ENCODE measurements at regions not wholly inside any gene's neighbourhood (a gene's known extent, or its start where the extent isn't known, plus 50 kb on each side); places are given as distances from the start of the nearest gene placed in this dataset.
"Not testable (repeated sequence)": the region's sequence is repeated elsewhere in the genome, so short reads cannot be mapped to it uniquely, and the experiment has no call there.

- DNase-seq, result not testable (repeated sequence)
These were observed 304.6 kb upstream of the KCND2 start for GRCh38 chr7:119968411-119968810.

GRCh38 chr7:119969054-119969453, 303.9 kb upstream of the KCND2 start:
- DNase-seq, result no peak

- no peak for DNase-seq
These were observed 303.2 kb upstream of the KCND2 start for GRCh38 chr7:119969763-119970162.

GRCh38 chr7:119974972-119975371, 298.0 kb upstream of the KCND2 start:
- no peak for DNase-seq

GRCh38 chr7:119982884-119983283, 290.1 kb upstream of the KCND2 start:
- DNase-seq, result no peak

- no peak for DNase-seq
These were observed 289.5 kb upstream of the KCND2 start for GRCh38 chr7:119983468-119983867.

GRCh38 chr7:119984247-119984646, 288.7 kb upstream of the KCND2 start:
- no peak for DNase-seq

GRCh38 chr7:119988401-119988800, 284.6 kb upstream of the KCND2 start:
- no peak for DNase-seq

- DNase-seq, result no peak
These were observed 278.0 kb upstream of the KCND2 start for GRCh38 chr7:119994928-119995327.

- DNase-seq, result no peak
These were observed 276.3 kb upstream of the KCND2 start for GRCh38 chr7:119996634-119997033.

GRCh38 chr7:119999738-120000475, 273.1 kb upstream of the KCND2 start:
- no peak for DNase-seq

- DNase-seq, result no peak
These were observed 267.3 kb upstream of the KCND2 start for GRCh38 chr7:120005720-120006119.

GRCh38 chr7:120014301-120014700, 258.7 kb upstream of the KCND2 start:
- not testable (repeated sequence) for DNase-seq

GRCh38 chr7:120014925-120015465, 258.0 kb upstream of the KCND2 start:
- DNase-seq, result no peak

GRCh38 chr7:120021085-120021484, 251.9 kb upstream of the KCND2 start:
- no peak for DNase-seq

- no peak for DNase-seq
These were observed 249.3 kb upstream of the KCND2 start for GRCh38 chr7:120023494-120024167.

GRCh38 chr7:120028636-120029035, 244.3 kb upstream of the KCND2 start:
- DNase-seq, result no peak

- no peak for DNase-seq
These were observed 242.1 kb upstream of the KCND2 start for GRCh38 chr7:120030876-120031275.

- no peak for DNase-seq
These were observed 239.9 kb upstream of the KCND2 start for GRCh38 chr7:120033114-120033513.

- no peak for DNase-seq
These were observed 233.8 kb upstream of the KCND2 start for GRCh38 chr7:120039138-120039537.

GRCh38 chr7:120041798-120042197, 231.2 kb upstream of the KCND2 start:
- DNase-seq, result no peak

- no peak for DNase-seq
These were observed 229.7 kb upstream of the KCND2 start for GRCh38 chr7:120043250-120043649.

- peak; percentile 95 for DNase-seq
These were observed 220.0 kb upstream of the KCND2 start for GRCh38 chr7:120052884-120053382.

GRCh38 chr7:120053390-120053961, 219.5 kb upstream of the KCND2 start:
- DNase-seq, result peak; percentile 62

Measured in kidney glomerular epithelial cell (primary cell).